ENCODE measurements at regions not wholly inside any gene's neighbourhood (a gene's known extent, or its start where the extent isn't known, plus 50 kb on each side); places are given as distances from the start of the nearest gene placed in this dataset.

GRCh38 chr16:17585449-17586074, 114.8 kb upstream of the XYLT1 start:
- TF ChIP-seq, protein P1, sequence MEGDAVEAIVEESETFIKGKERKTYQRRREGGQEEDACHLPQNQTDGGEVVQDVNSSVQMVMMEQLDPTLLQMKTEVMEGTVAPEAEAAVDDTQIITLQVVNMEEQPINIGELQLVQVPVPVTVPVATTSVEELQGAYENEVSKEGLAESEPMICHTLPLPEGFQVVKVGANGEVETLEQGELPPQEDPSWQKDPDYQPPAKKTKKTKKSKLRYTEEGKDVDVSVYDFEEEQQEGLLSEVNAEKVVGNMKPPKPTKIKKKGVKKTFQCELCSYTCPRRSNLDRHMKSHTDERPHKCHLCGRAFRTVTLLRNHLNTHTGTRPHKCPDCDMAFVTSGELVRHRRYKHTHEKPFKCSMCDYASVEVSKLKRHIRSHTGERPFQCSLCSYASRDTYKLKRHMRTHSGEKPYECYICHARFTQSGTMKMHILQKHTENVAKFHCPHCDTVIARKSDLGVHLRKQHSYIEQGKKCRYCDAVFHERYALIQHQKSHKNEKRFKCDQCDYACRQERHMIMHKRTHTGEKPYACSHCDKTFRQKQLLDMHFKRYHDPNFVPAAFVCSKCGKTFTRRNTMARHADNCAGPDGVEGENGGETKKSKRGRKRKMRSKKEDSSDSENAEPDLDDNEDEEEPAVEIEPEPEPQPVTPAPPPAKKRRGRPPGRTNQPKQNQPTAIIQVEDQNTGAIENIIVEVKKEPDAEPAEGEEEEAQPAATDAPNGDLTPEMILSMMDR (IDR thresholded peaks at IDR 0.05): no peak
- TF ChIP-seq EP300 (IDR thresholded peaks at IDR 0.05) (no peak), POLR2A (IDR thresholded peaks at IDR 0.05) (no peak)
- Histone ChIP-seq H3K27me3 (no peaks in the 10 kb centered on the region), H3K4me3 (no peak overlapping the region), H3K9me3 (no peaks in the 10 kb centered on the region), H3K4me1 (ENCODE audit: insufficient read depth) (no peaks in the 10 kb centered on the region), H3K36me3 (no peaks in the 10 kb centered on the region), H3K27ac (no peak overlapping the region)
- intact Hi-C loops (cut with DNase I): no loop called here
- WGBS, 3 donors: 83 to 90% (median 84%) methylated on average over 3 of the region's 3 CpGs
- DNase-seq: no peak

- intact Hi-C loops (cut with DNase I): loop anchor here in 1 of 4 donors (10.0 kb wide), 1 partner anchor 714 kb away; no protein-coding TSS in a partner anchor
- Histone ChIP-seq H3K4me3 (no peak overlapping the region), H3K36me3 (no peaks in the 10 kb centered on the region), H3K27ac (no peak overlapping the region), H3K9me3 (no peaks in the 10 kb centered on the region), H3K27me3 (no peaks in the 10 kb centered on the region), H3K4me1 (ENCODE audit: insufficient read depth) (no peaks in the 10 kb centered on the region)
- no peak for TF ChIP-seq POLR2A (IDR thresholded peaks at IDR 0.05)
- TF ChIP-seq EP300 (IDR thresholded peaks at IDR 0.05): no peak
- TF ChIP-seq, protein P1 (IDR thresholded peaks at IDR 0.05): peak; percentile 23 to 59 (median 45)
- WGBS, 3 donors: 14 to 22% (median 17%) methylated on average over 10 of the region's 10 CpGs
- peak; percentile 35 to 63 (median 41) for DNase-seq
Observed at GRCh38 chr16:17578981-17579874, 108.5 kb upstream of the XYLT1 start.

GRCh38 chr16:17574256-17574655, 103.5 kb upstream of the XYLT1 start:
- WGBS, 3 donors: 55 to 66% (median 62%) methylated on average over 3 of the region's 3 CpGs

DNA sequence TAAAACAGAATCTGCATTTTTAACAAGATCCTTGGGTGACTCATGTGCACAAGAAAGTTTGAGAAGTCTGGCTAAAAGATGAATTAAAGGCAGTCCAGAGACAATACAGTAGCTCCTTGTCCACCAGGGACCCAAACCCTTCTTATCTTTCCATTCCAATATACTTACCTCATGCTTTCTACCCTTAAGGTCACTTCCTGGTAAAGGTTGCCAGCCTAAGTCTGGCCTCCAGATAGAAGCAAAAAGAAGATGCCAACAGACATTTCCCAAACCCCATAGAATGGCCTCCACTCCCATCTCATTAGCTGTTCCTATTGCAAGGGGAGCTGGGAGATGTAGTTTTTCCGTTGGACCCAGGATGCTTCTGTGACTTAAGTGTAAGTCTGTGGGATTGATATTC, 101.4 kb upstream of the XYLT1 start:
- intact Hi-C loops (cut with DNase I): loop anchor here in 1 of 4 donors (10.0 kb wide), 1 partner anchor 707 kb away; no protein-coding TSS in a partner anchor
- no peak overlapping the region for H3K4me3 ChIP-seq
- H3K36me3 ChIP-seq: no peaks in the 10 kb centered on the region
- no peaks in the 10 kb centered on the region for H3K9me3 ChIP-seq
- no peaks in the 10 kb centered on the region for H3K27me3 ChIP-seq
- H3K4me1 ChIP-seq (ENCODE audit: insufficient read depth): no peaks in the 10 kb centered on the region
- no peak overlapping the region for H3K27ac ChIP-seq
- DNase-seq: no peak
- no peak for TF ChIP-seq EP300 (IDR thresholded peaks at IDR 0.05)
- TF ChIP-seq, protein P1 (IDR thresholded peaks at IDR 0.05): no peak
- TF ChIP-seq POLR2A (IDR thresholded peaks at IDR 0.05): no peak
- WGBS, 3 donors: 74 to 86% (median 77%) methylated on average over 1 of the region's 1 CpG

More at GRCh38 chr16:17574256-17574655, 103.5 kb upstream of the XYLT1 start:
- no peaks in the 10 kb centered on the region for H3K4me1 ChIP-seq (ENCODE audit: insufficient read depth)
- TF ChIP-seq, protein P1 (IDR thresholded peaks at IDR 0.05): no peak
- TF ChIP-seq EP300 (IDR thresholded peaks at IDR 0.05) (no peak), POLR2A (IDR thresholded peaks at IDR 0.05) (no peak)
- no peaks in the 10 kb centered on the region for H3K36me3 ChIP-seq
- no peaks in the 10 kb centered on the region for H3K27me3 ChIP-seq
- intact Hi-C loops (cut with DNase I): loop anchor here in 1 of 4 donors (10.0 kb wide), 1 partner anchor 709 kb away; no protein-coding TSS in a partner anchor
- no peak for DNase-seq
- H3K27ac ChIP-seq: no peak overlapping the region
- H3K9me3 ChIP-seq: no peaks in the 10 kb centered on the region
- H3K4me3 ChIP-seq: no peak overlapping the region

Measured in ovary (tissue), 7 donors.